GM12891 (cell line): ENCODE measurements at regions not wholly inside any gene's neighbourhood (a gene's known extent, or its start where the extent isn't known, plus 50 kb on each side); places are given as distances from the start of the nearest gene placed in this dataset.

Experiments
- POLR2A ChIP-seq: IDR thresholded peaks from 2 replicates; pipeline ENCODE4 v1.6.1; 2011; ENCODE audit warnings: low read depth, low read length, control low read depth
- POLR2AphosphoS5 ChIP-seq: IDR thresholded peaks from 2 replicates; pipeline ENCODE4 v1.6.1; 2011; ENCODE audit warnings: low read depth, low read length, control low read depth

- TF ChIP-seq POLR2AphosphoS5 (no peak), POLR2A (no peak)
Measured at GRCh38 chr6:125513978-125514377, 212.2 kb upstream of the HDDC2 start.
